Liver (tissue), 8 donors: ENCODE measurements at regions not wholly inside any gene's neighbourhood (a gene's known extent, or its start where the extent isn't known, plus 50 kb on each side); places are given as distances from the start of the nearest gene placed in this dataset.

ENCODE experiments used
- DNase-seq: peaks from one replicate; pipeline ENCODE4 v3.0.0-alpha.2; 2017; ENCODE audit warnings: low spot score
- H3K27ac ChIP-seq, 2 donors: one replicate each; pipeline ENCODE4 v1.7.0; 2013; ENCODE audit warnings: inconsistent platforms in 2 of 2, low read length in 2 of 2, control low read depth in 1 of 2, low read depth in 1 of 2, mild to moderate bottlenecking in 1 of 2
- H3K27me3 ChIP-seq, 4 donors: one replicate each; pipeline versions ENCODE4 v1.6.1 to v1.7.0; 2013; ENCODE audit warnings: low read length in 3 of 4, inconsistent platforms in 1 of 4, mild to moderate bottlenecking in 1 of 4, moderate library complexity in 1 of 4; ENCODE audit not compliant: control insufficient read depth in 4 of 4, insufficient read depth in 4 of 4
- H3K36me3 ChIP-seq, 4 donors: one replicate each; pipeline versions ENCODE4 v1.6.1 to v1.7.0; 2013; ENCODE audit warnings: low read length in 3 of 4, mild to moderate bottlenecking in 3 of 4, low read depth in 1 of 4, moderate library complexity in 1 of 4; ENCODE audit not compliant: control insufficient read depth in 4 of 4, insufficient read depth in 3 of 4
- H3K4me1 ChIP-seq, 4 donors: one replicate each; pipeline versions ENCODE4 v1.6.1 to v1.7.0; 2013; ENCODE audit warnings: low read length in 3 of 4, mild to moderate bottlenecking in 3 of 4, moderate library complexity in 1 of 4; ENCODE audit not compliant: control insufficient read depth in 4 of 4, insufficient read depth in 4 of 4
- H3K4me3 ChIP-seq, 3 donors: one replicate each; pipeline versions ENCODE4 v1.6.1 to v1.7.0; 2013; ENCODE audit warnings: low read length in 3 of 3, control low read depth in 1 of 3, low read depth in 1 of 3, mild to moderate bottlenecking in 1 of 3
- H3K9ac ChIP-seq, 2 donors: one replicate each; pipeline ENCODE4 v1.7.0; 2013; ENCODE audit warnings: low read length in 2 of 2, mild to moderate bottlenecking in 2 of 2, moderate library complexity in 2 of 2, control low read depth in 1 of 2, low read depth in 1 of 2
- H3K9me3 ChIP-seq, 4 donors: one replicate each; pipeline versions ENCODE4 v1.6.1 to v1.7.0; 2013; ENCODE audit warnings: low read length in 3 of 4; ENCODE audit not compliant: control insufficient read depth in 4 of 4
- CTCF ChIP-seq: fragments of 150-350 bp; IDR thresholded peaks from 2 replicates; pipeline ENCODE4 v1.5.1; 2017; ENCODE audit warnings: improper control_type of control experiment, low read depth, low read length; ENCODE audit not compliant: missing input control
- FOXA1 ChIP-seq: IDR thresholded peaks from 2 replicates; pipeline ENCODE4 v1.6.1; 2016; ENCODE audit warnings: antibody characterized with exemption
- FOXA2 ChIP-seq: IDR thresholded peaks from 2 replicates; pipeline ENCODE4 v1.6.1; 2016; ENCODE audit warnings: antibody characterized with exemption
- GABPA ChIP-seq, 2 donors: IDR thresholded peaks in 1 of 2; conservative IDR thresholded peaks in 1 of 2; 2 replicates each; pipeline ENCODE4 v1.6.1; 2016; ENCODE audit warnings: antibody characterized with exemption in 2 of 2, mild to moderate bottlenecking in 1 of 2, moderate library complexity in 1 of 2
- HNF4A ChIP-seq, 2 donors: conservative IDR thresholded peaks; 2 replicates each; pipeline ENCODE4 v1.6.1; 2016; ENCODE audit warnings: antibody characterized with exemption in 2 of 2, mild to moderate bottlenecking in 2 of 2
- HNF4G ChIP-seq: IDR thresholded peaks from 2 replicates; pipeline ENCODE4 v1.6.1; 2016; ENCODE audit warnings: antibody characterized with exemption
- JUND ChIP-seq, 2 donors: IDR thresholded peaks; 2 replicates each; pipeline ENCODE4 v1.6.1; 2016; ENCODE audit warnings: antibody characterized with exemption in 2 of 2
- MAX ChIP-seq: IDR thresholded peaks from 2 replicates; pipeline ENCODE4 v1.6.1; 2016; ENCODE audit warnings: antibody characterized with exemption
- NR2F2 ChIP-seq: IDR thresholded peaks from 2 replicates; pipeline ENCODE4 v1.6.1; 2016; ENCODE audit warnings: antibody characterized with exemption
- RAD21 ChIP-seq, 2 donors: IDR thresholded peaks; 2 replicates each; pipeline ENCODE4 v1.6.1; 2016; ENCODE audit warnings: antibody characterized with exemption in 2 of 2, mild to moderate bottlenecking in 2 of 2
- RXRA ChIP-seq, 2 donors: IDR thresholded peaks; 2 replicates each; pipeline ENCODE4 v1.6.1; 2017 to 2018; ENCODE audit warnings: antibody characterized with exemption in 2 of 2, mild to moderate bottlenecking in 1 of 2
- SP1 ChIP-seq: IDR thresholded peaks from 2 replicates; pipeline ENCODE4 v1.6.1; 2018; ENCODE audit warnings: antibody characterized with exemption, mild to moderate bottlenecking
- YY1 ChIP-seq: IDR thresholded peaks from 2 replicates; pipeline ENCODE4 v1.6.1; 2016; ENCODE audit warnings: antibody characterized with exemption, mild to moderate bottlenecking
- WGBS: extraction: QIAGEN DNeasy Blood & Tissue Kit; methylation state at CpG from one replicate; pipeline ENCODE4 v1.1.7; 2013; 5-methylcytosine and 5-hydroxymethylcytosine counted together
- TF ChIP-seq, protein P1 (sequence below): IDR thresholded peaks from 2 replicates; pipeline ENCODE4 v1.6.1; 2016; ENCODE audit warnings: antibody characterized with exemption
- TF ChIP-seq, protein P2 (sequence below): IDR thresholded peaks from 2 replicates; pipeline ENCODE4 v1.6.1; 2016; ENCODE audit warnings: antibody characterized with exemption
- donor health status: healthy.
- donor health status: healthy.
- donor health status: healthy.
- donor health status: healthy.
- donor health status: healthy.

DNA sequence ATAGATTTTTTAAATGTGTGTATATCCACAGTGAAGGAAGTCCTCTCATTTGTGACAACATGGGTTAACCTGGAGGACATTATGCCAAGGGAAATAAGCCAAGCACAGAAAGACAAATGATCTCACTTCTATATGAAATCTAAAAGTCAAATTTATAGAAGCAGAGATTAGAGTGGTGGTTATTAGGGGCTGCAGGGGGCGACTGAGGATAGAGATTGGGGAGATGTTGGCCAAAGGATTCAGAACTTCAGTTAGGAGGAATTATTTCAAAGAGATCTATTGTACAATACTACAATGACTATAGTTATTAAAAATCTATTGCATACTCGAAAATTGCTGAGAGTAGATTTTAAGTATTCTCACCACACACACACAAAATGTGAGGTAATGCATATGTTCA is 252.4 kb upstream of the SLC39A10 start:
- no peak for DNase-seq
- Histone ChIP-seq H3K4me1 (no peaks in the 10 kb centered on the region), H3K4me3 (no peak overlapping the region), H3K36me3 (no peaks in the 10 kb centered on the region), H3K27ac (no peak overlapping the region), H3K9ac (no peak overlapping the region), H3K9me3 (no peaks in the 10 kb centered on the region), H3K27me3 (no peaks in the 10 kb centered on the region)
- WGBS, result 66% methylated on average over 2 of the region's 2 CpGs
- TF ChIP-seq CTCF (no peak), RAD21 (IDR thresholded peaks at IDR 0.05) (peak in 1 of 2 donors; percentile 13)

DNA sequence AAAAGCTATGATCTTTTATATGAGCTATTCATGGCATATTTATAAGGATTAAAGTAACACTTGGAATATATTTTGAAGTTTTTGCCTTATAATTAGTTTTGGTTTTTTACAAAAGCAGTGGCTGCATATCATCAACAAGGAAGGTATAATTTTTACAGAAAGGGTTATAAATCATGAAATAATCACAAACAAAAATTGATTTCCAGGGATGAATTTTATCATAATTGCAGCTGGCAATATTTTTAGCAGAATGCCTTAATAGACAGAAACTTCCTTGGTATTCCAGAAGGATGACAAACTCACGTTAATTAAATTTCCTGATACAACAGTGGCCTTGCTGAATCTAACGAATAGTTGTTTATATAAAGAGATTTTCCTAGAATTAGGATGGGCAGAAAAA is 260.5 kb upstream of the SLC39A10 start:
- no peak overlapping the region for H3K27ac ChIP-seq
- H3K4me1 ChIP-seq, result no peaks in the 10 kb centered on the region
- DNase-seq, result no peak
- WGBS, result 73% methylated on average over 2 of the region's 2 CpGs
- H3K36me3 ChIP-seq, result no peaks in the 10 kb centered on the region
- no peaks in the 10 kb centered on the region for H3K9me3 ChIP-seq
- no peak overlapping the region for H3K4me3 ChIP-seq
- no peak overlapping the region for H3K9ac ChIP-seq
- no peaks in the 10 kb centered on the region for H3K27me3 ChIP-seq
- TF ChIP-seq FOXA2 (no peak), JUND (IDR thresholded peaks at IDR 0.05) (no peak), YY1 (no peak), CTCF (no peak), SP1 (no peak), RXRA (IDR thresholded peaks at IDR 0.05) (no peak), FOXA1 (no peak), NR2F2 (no peak), MAX (no peak), GABPA (IDR thresholded peaks at IDR 0.05 in 1 of 2, conservative IDR thresholded peaks at IDR 0.05 in 1 of 2) (no peak), HNF4G (no peak), HNF4A (conservative IDR thresholded peaks at IDR 0.05) (no peak)
- TF ChIP-seq, protein P1, sequence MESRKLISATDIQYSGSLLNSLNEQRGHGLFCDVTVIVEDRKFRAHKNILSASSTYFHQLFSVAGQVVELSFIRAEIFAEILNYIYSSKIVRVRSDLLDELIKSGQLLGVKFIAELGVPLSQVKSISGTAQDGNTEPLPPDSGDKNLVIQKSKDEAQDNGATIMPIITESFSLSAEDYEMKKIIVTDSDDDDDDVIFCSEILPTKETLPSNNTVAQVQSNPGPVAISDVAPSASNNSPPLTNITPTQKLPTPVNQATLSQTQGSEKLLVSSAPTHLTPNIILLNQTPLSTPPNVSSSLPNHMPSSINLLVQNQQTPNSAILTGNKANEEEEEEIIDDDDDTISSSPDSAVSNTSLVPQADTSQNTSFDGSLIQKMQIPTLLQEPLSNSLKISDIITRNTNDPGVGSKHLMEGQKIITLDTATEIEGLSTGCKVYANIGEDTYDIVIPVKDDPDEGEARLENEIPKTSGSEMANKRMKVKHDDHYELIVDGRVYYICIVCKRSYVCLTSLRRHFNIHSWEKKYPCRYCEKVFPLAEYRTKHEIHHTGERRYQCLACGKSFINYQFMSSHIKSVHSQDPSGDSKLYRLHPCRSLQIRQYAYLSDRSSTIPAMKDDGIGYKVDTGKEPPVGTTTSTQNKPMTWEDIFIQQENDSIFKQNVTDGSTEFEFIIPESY, result no peak
- TF ChIP-seq, protein P2, sequence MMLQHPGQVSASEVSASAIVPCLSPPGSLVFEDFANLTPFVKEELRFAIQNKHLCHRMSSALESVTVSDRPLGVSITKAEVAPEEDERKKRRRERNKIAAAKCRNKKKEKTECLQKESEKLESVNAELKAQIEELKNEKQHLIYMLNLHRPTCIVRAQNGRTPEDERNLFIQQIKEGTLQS, result no peak
